Liver (tissue), 3 donors: ENCODE measurements at regions not wholly inside any gene's neighbourhood (a gene's known extent, or its start where the extent isn't known, plus 50 kb on each side); places are given as distances from the start of the nearest gene placed in this dataset.

Experiments used
- ATF3 ChIP-seq: IDR thresholded peaks from 2 replicates; pipeline ENCODE4 v1.6.1; 2016; ENCODE audit warnings: antibody characterized with exemption
- CTCF ChIP-seq: fragments of 150-350 bp; IDR thresholded peaks from 2 replicates; pipeline ENCODE4 v1.5.1; 2017; ENCODE audit warnings: improper control_type of control experiment, low read depth, low read length; ENCODE audit not compliant: missing input control
- GABPA ChIP-seq, 2 donors: IDR thresholded peaks in 1 of 2; conservative IDR thresholded peaks in 1 of 2; 2 replicates each; pipeline ENCODE4 v1.6.1; 2016; ENCODE audit warnings: antibody characterized with exemption in 2 of 2, mild to moderate bottlenecking in 1 of 2, moderate library complexity in 1 of 2
- SP1 ChIP-seq: IDR thresholded peaks from 2 replicates; pipeline ENCODE4 v1.6.1; 2018; ENCODE audit warnings: antibody characterized with exemption, mild to moderate bottlenecking
- YY1 ChIP-seq: IDR thresholded peaks from 2 replicates; pipeline ENCODE4 v1.6.1; 2016; ENCODE audit warnings: antibody characterized with exemption, mild to moderate bottlenecking
- donor health status: healthy.
- donor health status: healthy.

- no peak for TF ChIP-seq CTCF
- TF ChIP-seq YY1, result no peak
- TF ChIP-seq ATF3, result no peak
- TF ChIP-seq SP1, result no peak
- TF ChIP-seq GABPA (IDR thresholded peaks at IDR 0.05 in 1 of 2, conservative IDR thresholded peaks at IDR 0.05 in 1 of 2), result no peak
These were observed 125.2 kb upstream of the PMEPA1 start for GRCh38 chr20:57835074-57835452.
